Parathyroid adenoma (tissue), 2 donors: ENCODE measurements at regions not wholly inside any gene's neighbourhood (a gene's known extent, or its start where the extent isn't known, plus 50 kb on each side); places are given as distances from the start of the nearest gene placed in this dataset.

ENCODE experiments used
- H2AFZ ChIP-seq: fragments of 300-600 bp; sonication (generic); one replicate; pipeline ENCODE4 v1.7.0; 2017; ENCODE audit warnings: antibody characterized with exemption, mild to moderate bottlenecking
- H3K27ac ChIP-seq: fragments of 300-600 bp; sonication (generic); one replicate; pipeline ENCODE4 v1.7.0; 2017
- H3K27me3 ChIP-seq: fragments of 300-600 bp; sonication (generic); one replicate; pipeline ENCODE4 v1.7.0; 2017; ENCODE audit warnings: low read length; ENCODE audit not compliant: control insufficient read depth, insufficient read depth
- H3K36me3 ChIP-seq: fragments of 300-600 bp; sonication (generic); one replicate; pipeline ENCODE4 v1.7.0; 2017; ENCODE audit warnings: low read length; ENCODE audit not compliant: control insufficient read depth, insufficient read depth
- H3K4me1 ChIP-seq: fragments of 300-600 bp; sonication (generic); one replicate; pipeline ENCODE4 v1.7.0; 2017; ENCODE audit warnings: control low read depth
- H3K4me2 ChIP-seq: fragments of 300-600 bp; sonication (generic); one replicate; pipeline ENCODE4 v1.7.0; 2017; ENCODE audit warnings: low read length
- H3K4me3 ChIP-seq: fragments of 300-600 bp; sonication (generic); one replicate; pipeline ENCODE4 v1.7.0; 2017; ENCODE audit warnings: low read depth, low read length
- H3K79me2 ChIP-seq: fragments of 300-600 bp; sonication (generic); one replicate; pipeline ENCODE4 v1.7.0; 2017; ENCODE audit warnings: control low read depth
- H3K9ac ChIP-seq: fragments of 300-600 bp; sonication (generic); one replicate; pipeline ENCODE4 v1.7.0; 2017; ENCODE audit warnings: mild to moderate bottlenecking
- H3K9me3 ChIP-seq: fragments of 300-600 bp; sonication (generic); one replicate; pipeline ENCODE4 v1.7.0; 2017; ENCODE audit warnings: low read length; ENCODE audit not compliant: control insufficient read depth
- TF ChIP-seq, protein P1 (sequence below): fragments of 300-600 bp; sonication (generic); IDR thresholded peaks from one replicate; pipeline ENCODE4 v1.7.0; 2017; ENCODE audit warnings: antibody characterized with exemption, mild to moderate bottlenecking
- donor health status: primary hyperparathyroidism.

DNA sequence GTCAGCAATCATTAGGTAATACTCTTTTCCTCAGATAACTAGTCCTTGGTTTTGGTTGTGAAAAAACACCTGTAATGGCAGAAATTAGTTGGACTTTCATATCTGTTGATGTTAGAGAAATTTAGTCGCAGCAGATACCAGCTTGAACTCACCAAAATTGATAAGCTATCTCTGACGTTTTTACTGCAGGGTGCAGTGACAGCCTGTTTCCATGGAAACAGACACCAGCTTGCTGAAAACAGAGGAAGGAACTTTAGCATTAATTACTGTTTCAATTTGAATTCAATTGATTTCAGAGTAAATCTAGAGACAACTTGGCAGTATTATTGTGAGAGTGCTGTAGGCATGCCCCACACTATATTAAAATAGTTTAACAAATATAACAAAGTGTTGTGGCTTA is 246.5 kb downstream of the PPP1R2C start:
- Histone ChIP-seq H3K4me2 (no peak overlapping the region), H3K79me2 (no peaks in the 10 kb centered on the region), H3K4me3 (no peak overlapping the region), H3K9ac (no peak overlapping the region), H3K9me3 (no peaks in the 10 kb centered on the region), H3K36me3 (no peaks in the 10 kb centered on the region), H3K4me1 (no peaks in the 10 kb centered on the region), H3K27me3 (no peaks in the 10 kb centered on the region), H3K27ac (no peak overlapping the region), H2AFZ (no peak overlapping the region)
- TF ChIP-seq, protein P1, sequence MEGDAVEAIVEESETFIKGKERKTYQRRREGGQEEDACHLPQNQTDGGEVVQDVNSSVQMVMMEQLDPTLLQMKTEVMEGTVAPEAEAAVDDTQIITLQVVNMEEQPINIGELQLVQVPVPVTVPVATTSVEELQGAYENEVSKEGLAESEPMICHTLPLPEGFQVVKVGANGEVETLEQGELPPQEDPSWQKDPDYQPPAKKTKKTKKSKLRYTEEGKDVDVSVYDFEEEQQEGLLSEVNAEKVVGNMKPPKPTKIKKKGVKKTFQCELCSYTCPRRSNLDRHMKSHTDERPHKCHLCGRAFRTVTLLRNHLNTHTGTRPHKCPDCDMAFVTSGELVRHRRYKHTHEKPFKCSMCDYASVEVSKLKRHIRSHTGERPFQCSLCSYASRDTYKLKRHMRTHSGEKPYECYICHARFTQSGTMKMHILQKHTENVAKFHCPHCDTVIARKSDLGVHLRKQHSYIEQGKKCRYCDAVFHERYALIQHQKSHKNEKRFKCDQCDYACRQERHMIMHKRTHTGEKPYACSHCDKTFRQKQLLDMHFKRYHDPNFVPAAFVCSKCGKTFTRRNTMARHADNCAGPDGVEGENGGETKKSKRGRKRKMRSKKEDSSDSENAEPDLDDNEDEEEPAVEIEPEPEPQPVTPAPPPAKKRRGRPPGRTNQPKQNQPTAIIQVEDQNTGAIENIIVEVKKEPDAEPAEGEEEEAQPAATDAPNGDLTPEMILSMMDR: no peak

DNA sequence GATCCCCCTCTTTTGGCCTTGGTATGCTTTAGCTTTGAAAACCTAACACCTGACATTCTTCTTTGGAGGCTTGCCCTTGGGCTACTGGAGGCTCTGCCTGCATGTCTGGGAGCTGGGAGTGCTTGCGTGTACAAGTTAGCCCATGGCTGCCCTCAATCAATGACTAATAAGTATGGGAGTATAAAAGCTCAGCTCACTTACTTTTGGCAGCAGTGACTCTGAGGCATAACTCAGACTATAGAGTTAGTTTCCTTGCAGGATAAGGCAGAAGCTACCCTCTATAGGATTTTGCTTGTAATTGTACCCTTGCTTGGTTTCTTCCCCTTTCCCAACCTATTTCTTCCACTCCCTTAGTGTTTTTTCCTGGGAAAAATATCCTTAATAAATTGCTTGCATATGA is 247.9 kb downstream of the PPP1R2C start:
- no peaks in the 10 kb centered on the region for H3K4me1 ChIP-seq
- no peaks in the 10 kb centered on the region for H3K27me3 ChIP-seq
- no peak overlapping the region for H2AFZ ChIP-seq
- H3K79me2 ChIP-seq: no peaks in the 10 kb centered on the region
- no peaks in the 10 kb centered on the region for H3K36me3 ChIP-seq
- H3K9me3 ChIP-seq: no peaks in the 10 kb centered on the region
- no peak overlapping the region for H3K4me2 ChIP-seq
- TF ChIP-seq, protein P1: no peak
- H3K9ac ChIP-seq: no peak overlapping the region
- H3K27ac ChIP-seq: no peak overlapping the region
- no peak overlapping the region for H3K4me3 ChIP-seq

DNA sequence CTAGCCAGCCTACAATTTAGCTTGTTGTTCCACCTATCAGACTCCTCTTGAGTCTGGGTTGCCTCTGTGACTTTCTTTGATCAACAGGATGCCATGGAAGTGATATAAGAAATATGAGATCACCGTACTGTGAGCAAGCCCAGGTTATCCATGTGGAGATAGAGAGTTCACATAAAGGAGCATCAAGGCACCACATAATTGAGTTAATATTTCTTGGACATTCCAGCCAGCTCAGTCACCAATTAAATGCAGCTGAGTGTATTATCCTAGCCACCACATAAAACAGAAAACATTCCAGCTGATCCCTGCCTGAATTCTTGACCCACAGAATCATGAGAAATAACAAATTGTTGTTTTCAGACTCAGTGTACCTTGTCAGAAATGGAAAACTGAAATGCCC is 253.6 kb downstream of the PPP1R2C start:
- Histone ChIP-seq H3K27me3 (no peaks in the 10 kb centered on the region), H3K4me3 (no peak overlapping the region), H3K36me3 (no peaks in the 10 kb centered on the region), H3K9me3 (no peaks in the 10 kb centered on the region), H3K79me2 (no peaks in the 10 kb centered on the region), H2AFZ (no peak overlapping the region), H3K9ac (no peak overlapping the region), H3K4me2 (no peak overlapping the region), H3K4me1 (no peaks in the 10 kb centered on the region), H3K27ac (no peak overlapping the region)
- TF ChIP-seq, protein P1: no peak

DNA sequence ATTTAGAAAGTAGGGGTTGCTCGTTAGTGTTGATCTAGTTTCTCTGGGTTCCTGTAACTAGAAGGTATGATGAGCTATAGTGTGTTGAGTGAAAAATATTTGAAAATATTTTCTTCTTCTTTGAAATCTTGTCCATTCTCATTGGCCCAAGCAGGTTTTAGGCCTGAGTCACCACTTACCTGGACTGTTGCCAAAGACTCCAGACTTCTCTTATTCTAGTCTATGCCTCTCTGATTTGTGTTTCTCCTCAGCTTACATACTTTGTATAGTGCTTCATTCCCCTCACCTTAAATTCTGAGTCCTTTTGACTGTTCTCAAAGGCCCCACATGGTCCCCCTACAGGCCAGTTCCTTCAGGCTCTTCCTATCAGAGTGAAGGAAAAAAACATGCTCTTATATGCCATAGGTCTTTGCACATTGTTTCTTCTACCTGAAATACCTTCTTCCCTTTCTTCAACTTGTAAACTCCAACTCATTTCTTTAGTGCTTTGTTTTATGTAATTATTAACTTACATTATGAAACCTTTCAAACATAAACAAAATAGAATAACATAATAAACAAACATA is 258.2 kb downstream of the PPP1R2C start:
- Histone ChIP-seq H2AFZ (no peak overlapping the region), H3K36me3 (no peaks in the 10 kb centered on the region), H3K27me3 (no peaks in the 10 kb centered on the region), H3K4me2 (no peak overlapping the region), H3K4me3 (no peak overlapping the region), H3K9me3 (no peaks in the 10 kb centered on the region), H3K27ac (no peak overlapping the region), H3K4me1 (no peaks in the 10 kb centered on the region), H3K9ac (no peak overlapping the region), H3K79me2 (no peaks in the 10 kb centered on the region)
- TF ChIP-seq, protein P1: no peak

DNA sequence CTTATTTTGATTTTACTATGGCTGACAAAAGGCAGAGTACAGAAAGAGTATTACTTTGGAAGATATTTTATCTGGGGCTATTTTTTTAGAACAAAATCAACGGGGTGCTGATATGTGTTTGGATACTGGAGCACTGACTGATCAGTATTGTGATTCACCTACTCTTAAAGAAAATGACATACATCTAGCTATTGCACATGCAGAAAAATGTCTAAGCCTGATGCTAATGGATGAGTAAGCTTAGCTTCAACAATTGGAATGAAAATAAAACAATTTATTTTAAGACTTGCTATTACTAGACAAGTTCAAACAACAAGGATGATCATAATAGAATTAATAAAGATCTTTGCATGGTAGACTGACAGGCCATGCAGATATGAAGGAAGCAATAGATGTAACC is 262.0 kb downstream of the PPP1R2C start:
- Histone ChIP-seq H3K27ac (no peak overlapping the region), H3K9ac (no peak overlapping the region), H3K36me3 (no peaks in the 10 kb centered on the region), H3K4me2 (no peak overlapping the region), H3K4me1 (no peaks in the 10 kb centered on the region), H3K9me3 (no peaks in the 10 kb centered on the region), H2AFZ (no peak overlapping the region), H3K27me3 (no peaks in the 10 kb centered on the region), H3K4me3 (no peak overlapping the region), H3K79me2 (no peaks in the 10 kb centered on the region)
- TF ChIP-seq, protein P1: no peak
